Panc1 (cell line): ENCODE measurements at regions not wholly inside any gene's neighbourhood (a gene's known extent, or its start where the extent isn't known, plus 50 kb on each side); places are given as distances from the start of the nearest gene placed in this dataset.

Source experiments
- CTCF ChIP-seq: fragments of 450-650 bp; IDR thresholded peaks from 2 replicates; pipeline ENCODE4 v1.5.1; 2017; ENCODE audit warnings: mild to moderate bottlenecking
- POLR2AphosphoS5 ChIP-seq: IDR thresholded peaks from 2 replicates; pipeline ENCODE4 v1.6.1; 2012; ENCODE audit warnings: mild to moderate bottlenecking, low read depth, low read length, moderate library complexity
- REST ChIP-seq, 2 experiments: IDR thresholded peaks; 2 replicates each; pipeline ENCODE4 v1.6.1; 2011 to 2012; ENCODE audit warnings: low read depth in 2 of 2, control low read depth in 1 of 2, low read length in 1 of 2, mild to moderate bottlenecking in 1 of 2, moderate library complexity in 1 of 2; ENCODE audit not compliant: insufficient read depth in 1 of 2

DNA sequence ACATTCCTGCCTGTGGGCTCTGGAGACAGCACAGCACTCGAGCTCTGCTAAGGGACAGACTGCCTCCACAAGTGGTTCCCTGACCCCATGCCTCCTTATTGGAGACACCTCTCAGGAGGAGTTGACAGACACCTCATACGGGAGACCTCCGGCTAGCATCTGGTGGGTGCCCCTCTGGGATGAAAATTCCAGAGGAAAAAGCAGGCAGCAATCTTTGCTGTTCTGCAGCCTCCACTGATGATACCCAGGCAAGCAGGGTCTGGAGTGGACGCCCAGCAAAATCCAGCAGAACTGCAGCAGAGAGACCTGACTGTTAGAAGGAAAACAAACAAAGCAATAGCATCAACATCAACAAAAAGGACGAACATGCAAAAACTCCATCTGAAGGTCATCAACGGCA is 639.4 kb downstream of the SLC16A7 start:
- TF ChIP-seq CTCF (no peak), REST (IDR thresholded peaks at IDR 0.05; ENCODE audit: insufficient read depth in 1 of 2, low read depth in 2 of 2, low read length in 1 of 2) (no peak), POLR2AphosphoS5 (no peak)
